Liver (tissue), 3 donors: ENCODE measurements at regions not wholly inside any gene's neighbourhood (a gene's known extent, or its start where the extent isn't known, plus 50 kb on each side); places are given as distances from the start of the nearest gene placed in this dataset.

Experiments used
- EGR1 ChIP-seq, 2 donors: IDR thresholded peaks; 2 replicates each; pipeline ENCODE4 v1.6.1; 2016 to 2018; ENCODE audit warnings: antibody characterized with exemption in 2 of 2, low read depth in 2 of 2
- GABPA ChIP-seq, 2 donors: IDR thresholded peaks in 1 of 2; conservative IDR thresholded peaks in 1 of 2; 2 replicates each; pipeline ENCODE4 v1.6.1; 2016; ENCODE audit warnings: antibody characterized with exemption in 2 of 2, mild to moderate bottlenecking in 1 of 2, moderate library complexity in 1 of 2
- RAD21 ChIP-seq, 2 donors: IDR thresholded peaks; 2 replicates each; pipeline ENCODE4 v1.6.1; 2016; ENCODE audit warnings: antibody characterized with exemption in 2 of 2, mild to moderate bottlenecking in 2 of 2
- RXRA ChIP-seq, 2 donors: IDR thresholded peaks; 2 replicates each; pipeline ENCODE4 v1.6.1; 2017 to 2018; ENCODE audit warnings: antibody characterized with exemption in 2 of 2, mild to moderate bottlenecking in 1 of 2
- TF ChIP-seq, protein P1 (sequence below): fragments of 150-350 bp; IDR thresholded peaks from 2 replicates; pipeline ENCODE4 v1.5.1; 2017; ENCODE audit warnings: improper control_type of control experiment, low read depth, low read length; ENCODE audit not compliant: missing input control
- donor health status: healthy.
- donor health status: healthy.

DNA sequence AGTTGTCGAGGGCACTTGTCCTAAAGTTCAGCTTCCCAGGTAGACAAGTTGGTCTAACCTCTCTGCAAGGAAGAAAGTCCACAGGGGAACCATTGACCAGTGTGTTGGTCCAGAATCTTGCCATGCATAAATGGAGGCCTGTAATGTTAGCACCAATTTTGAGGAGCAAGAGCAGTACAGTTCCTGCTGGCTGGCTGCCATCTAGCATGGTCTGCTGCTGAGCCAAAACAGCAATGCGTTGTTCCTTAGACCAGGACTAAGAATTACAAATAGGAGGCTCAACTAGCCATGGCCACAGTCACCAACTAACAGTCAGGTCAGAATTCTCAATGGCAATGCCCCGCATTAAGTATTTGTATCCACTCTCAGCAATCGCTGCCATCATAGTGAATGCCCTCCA, 72.8 kb upstream of the WIPF1 start:
- TF ChIP-seq, protein P1, sequence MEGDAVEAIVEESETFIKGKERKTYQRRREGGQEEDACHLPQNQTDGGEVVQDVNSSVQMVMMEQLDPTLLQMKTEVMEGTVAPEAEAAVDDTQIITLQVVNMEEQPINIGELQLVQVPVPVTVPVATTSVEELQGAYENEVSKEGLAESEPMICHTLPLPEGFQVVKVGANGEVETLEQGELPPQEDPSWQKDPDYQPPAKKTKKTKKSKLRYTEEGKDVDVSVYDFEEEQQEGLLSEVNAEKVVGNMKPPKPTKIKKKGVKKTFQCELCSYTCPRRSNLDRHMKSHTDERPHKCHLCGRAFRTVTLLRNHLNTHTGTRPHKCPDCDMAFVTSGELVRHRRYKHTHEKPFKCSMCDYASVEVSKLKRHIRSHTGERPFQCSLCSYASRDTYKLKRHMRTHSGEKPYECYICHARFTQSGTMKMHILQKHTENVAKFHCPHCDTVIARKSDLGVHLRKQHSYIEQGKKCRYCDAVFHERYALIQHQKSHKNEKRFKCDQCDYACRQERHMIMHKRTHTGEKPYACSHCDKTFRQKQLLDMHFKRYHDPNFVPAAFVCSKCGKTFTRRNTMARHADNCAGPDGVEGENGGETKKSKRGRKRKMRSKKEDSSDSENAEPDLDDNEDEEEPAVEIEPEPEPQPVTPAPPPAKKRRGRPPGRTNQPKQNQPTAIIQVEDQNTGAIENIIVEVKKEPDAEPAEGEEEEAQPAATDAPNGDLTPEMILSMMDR: no peak
- TF ChIP-seq RXRA (IDR thresholded peaks at IDR 0.05) (no peak), EGR1 (IDR thresholded peaks at IDR 0.05; ENCODE audit: low read depth in 2 of 2) (no peak), RAD21 (IDR thresholded peaks at IDR 0.05) (no peak), GABPA (IDR thresholded peaks at IDR 0.05 in 1 of 2, conservative IDR thresholded peaks at IDR 0.05 in 1 of 2) (no peak)
